Heart left ventricle (tissue), 13 donors: ENCODE measurements at regions not wholly inside any gene's neighbourhood (a gene's known extent, or its start where the extent isn't known, plus 50 kb on each side); places are given as distances from the start of the nearest gene placed in this dataset.

Source experiments
- POLR2A ChIP-seq, 2 donors: fragments of 450-650 bp; IDR thresholded peaks; one replicate each; pipeline ENCODE4 v1.6.1; 2017; ENCODE audit warnings: antibody characterized with exemption in 2 of 2, mild to moderate bottlenecking in 2 of 2, moderate library complexity in 2 of 2
- TF ChIP-seq, protein P1 (sequence below), 12 donors: fragments of 200-600 bp; sonication (generic) in 4 of 12; IDR thresholded peaks; one replicate each; pipeline versions ENCODE4 v1.5.0 to v1.8.0; 2018 to 2022; ENCODE audit warnings: antibody characterized with exemption in 12 of 12, mild to moderate bottlenecking in 5 of 12
- donor health status: ischemic (EF 13 %, LVEDD 7.1; RV severe dilation, severe dysfunction).
- donor health status: DM: no; HTN: yes; CAD: no.
- donor health status: DM: no; HTN: no; CAD: no.
- donor health status: ischemic (EF 25% LVEDD 6.9; RV normal size, moderate dysfunction).
- donor health status: ischemic (EF 25% LVEDD 5.7; RV mildly dilated, moderate dysfunction).
- donor health status: ischemic (EF 35%, LVEDD 5.7; RV mildly dilated, moderate dysfunction).
- donor health status: nonischemic (EF 11% LVEDD 7.7; RV severe dilation, severe dysfunction).
- donor health status: DM: yes; HTN: yes; CAD: no.
- donor health status: PGD.
- donor health status: ischemic (EF 29% LVEDD 5.4; RV normal size, mild dysfunction).
- donor health status: nonischemic (EF 23%, LVEDD 6.1; RV moderate dilation, normal function).

GRCh38 chr17:52681480-52681879, 523.0 kb upstream of the CA10 start:
- TF ChIP-seq, protein P1, sequence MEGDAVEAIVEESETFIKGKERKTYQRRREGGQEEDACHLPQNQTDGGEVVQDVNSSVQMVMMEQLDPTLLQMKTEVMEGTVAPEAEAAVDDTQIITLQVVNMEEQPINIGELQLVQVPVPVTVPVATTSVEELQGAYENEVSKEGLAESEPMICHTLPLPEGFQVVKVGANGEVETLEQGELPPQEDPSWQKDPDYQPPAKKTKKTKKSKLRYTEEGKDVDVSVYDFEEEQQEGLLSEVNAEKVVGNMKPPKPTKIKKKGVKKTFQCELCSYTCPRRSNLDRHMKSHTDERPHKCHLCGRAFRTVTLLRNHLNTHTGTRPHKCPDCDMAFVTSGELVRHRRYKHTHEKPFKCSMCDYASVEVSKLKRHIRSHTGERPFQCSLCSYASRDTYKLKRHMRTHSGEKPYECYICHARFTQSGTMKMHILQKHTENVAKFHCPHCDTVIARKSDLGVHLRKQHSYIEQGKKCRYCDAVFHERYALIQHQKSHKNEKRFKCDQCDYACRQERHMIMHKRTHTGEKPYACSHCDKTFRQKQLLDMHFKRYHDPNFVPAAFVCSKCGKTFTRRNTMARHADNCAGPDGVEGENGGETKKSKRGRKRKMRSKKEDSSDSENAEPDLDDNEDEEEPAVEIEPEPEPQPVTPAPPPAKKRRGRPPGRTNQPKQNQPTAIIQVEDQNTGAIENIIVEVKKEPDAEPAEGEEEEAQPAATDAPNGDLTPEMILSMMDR (IDR thresholded peaks at IDR 0.05): no peak
- no peak for TF ChIP-seq POLR2A (IDR thresholded peaks at IDR 0.05)
